Uterus (tissue), 2 donors: ENCODE measurements at regions not wholly inside any gene's neighbourhood (a gene's known extent, or its start where the extent isn't known, plus 50 kb on each side); places are given as distances from the start of the nearest gene placed in this dataset.

Source experiments
- POLR2A ChIP-seq, 2 donors: fragments of 450-650 bp; IDR thresholded peaks; one replicate each; pipeline ENCODE4 v1.6.1; 2016; ENCODE audit warnings: antibody characterized with exemption in 2 of 2, mild to moderate bottlenecking in 1 of 2, moderate library complexity in 1 of 2
- TF ChIP-seq, protein P1 (sequence below), 4 experiments: fragments of 200-600 bp in 2 of 4; fragments of 450-650 bp in 2 of 4; sonication (generic) in 2 of 4; IDR thresholded peaks; one replicate each; pipeline ENCODE4 v1.5.1; 2016 to 2019; ENCODE audit warnings: antibody characterized with exemption in 4 of 4, mild to moderate bottlenecking in 2 of 4, moderate library complexity in 1 of 4

DNA sequence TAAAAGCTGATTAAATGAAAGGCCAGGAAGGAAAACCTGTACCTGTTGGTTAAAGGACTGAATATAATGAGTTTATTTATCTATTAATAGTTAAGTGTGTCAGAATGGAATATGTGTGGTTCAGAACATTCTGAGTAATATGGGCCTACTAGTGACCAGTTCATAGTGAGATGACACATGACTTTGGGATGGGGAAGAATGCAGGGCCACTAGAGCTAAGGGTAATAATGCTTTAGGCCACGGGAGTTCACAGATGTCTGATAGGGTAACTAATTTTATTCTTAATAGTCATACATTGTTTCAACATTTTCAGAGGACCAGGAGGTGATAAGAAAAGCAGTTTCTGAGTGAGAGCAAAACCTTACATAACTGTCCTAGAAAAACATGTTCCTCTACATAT lies 247.8 kb upstream of the OR4E1 start:
- TF ChIP-seq, protein P1, sequence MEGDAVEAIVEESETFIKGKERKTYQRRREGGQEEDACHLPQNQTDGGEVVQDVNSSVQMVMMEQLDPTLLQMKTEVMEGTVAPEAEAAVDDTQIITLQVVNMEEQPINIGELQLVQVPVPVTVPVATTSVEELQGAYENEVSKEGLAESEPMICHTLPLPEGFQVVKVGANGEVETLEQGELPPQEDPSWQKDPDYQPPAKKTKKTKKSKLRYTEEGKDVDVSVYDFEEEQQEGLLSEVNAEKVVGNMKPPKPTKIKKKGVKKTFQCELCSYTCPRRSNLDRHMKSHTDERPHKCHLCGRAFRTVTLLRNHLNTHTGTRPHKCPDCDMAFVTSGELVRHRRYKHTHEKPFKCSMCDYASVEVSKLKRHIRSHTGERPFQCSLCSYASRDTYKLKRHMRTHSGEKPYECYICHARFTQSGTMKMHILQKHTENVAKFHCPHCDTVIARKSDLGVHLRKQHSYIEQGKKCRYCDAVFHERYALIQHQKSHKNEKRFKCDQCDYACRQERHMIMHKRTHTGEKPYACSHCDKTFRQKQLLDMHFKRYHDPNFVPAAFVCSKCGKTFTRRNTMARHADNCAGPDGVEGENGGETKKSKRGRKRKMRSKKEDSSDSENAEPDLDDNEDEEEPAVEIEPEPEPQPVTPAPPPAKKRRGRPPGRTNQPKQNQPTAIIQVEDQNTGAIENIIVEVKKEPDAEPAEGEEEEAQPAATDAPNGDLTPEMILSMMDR (IDR thresholded peaks at IDR 0.05), result no peak
- no peak for TF ChIP-seq POLR2A (IDR thresholded peaks at IDR 0.05)
